HG03354 (cell line): ENCODE measurements at regions not wholly inside any gene's neighbourhood (a gene's known extent, or its start where the extent isn't known, plus 50 kb on each side); places are given as distances from the start of the nearest gene placed in this dataset.

Experiments used
- ATAC-seq: cut with Tn5 transposase; IDR thresholded peaks from one replicate; pipeline ENCODE4 v1.9.1; 2021; ENCODE audit warnings: mild to moderate bottlenecking; ENCODE audit not compliant: unreplicated experiment, poor library complexity, severe bottlenecking

- ATAC-seq = no peak
Observed at GRCh38 chr16:9362604-9363003, 271.2 kb downstream of the HAPSTR1 start.

DNA sequence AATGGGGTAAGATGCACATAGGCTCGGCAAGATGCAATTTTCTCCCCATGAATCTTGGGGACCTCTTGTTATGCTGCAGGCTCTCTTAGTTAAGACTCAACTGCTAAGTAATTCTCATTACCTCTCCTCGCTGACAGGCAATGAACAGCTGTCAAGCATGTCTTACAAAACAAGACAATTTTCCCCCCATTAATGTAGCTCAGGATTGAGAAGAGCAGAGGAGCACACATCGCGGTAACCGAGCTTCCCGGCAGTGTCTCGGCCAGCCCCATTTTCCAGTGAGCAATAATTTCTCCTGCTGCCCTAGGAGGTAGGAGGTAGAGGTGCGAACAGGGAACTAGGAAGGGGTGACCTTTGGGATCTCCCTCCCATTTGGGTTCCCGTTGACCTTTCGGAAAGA, 272.1 kb downstream of the HAPSTR1 start:
- ATAC-seq = no peak

DNA sequence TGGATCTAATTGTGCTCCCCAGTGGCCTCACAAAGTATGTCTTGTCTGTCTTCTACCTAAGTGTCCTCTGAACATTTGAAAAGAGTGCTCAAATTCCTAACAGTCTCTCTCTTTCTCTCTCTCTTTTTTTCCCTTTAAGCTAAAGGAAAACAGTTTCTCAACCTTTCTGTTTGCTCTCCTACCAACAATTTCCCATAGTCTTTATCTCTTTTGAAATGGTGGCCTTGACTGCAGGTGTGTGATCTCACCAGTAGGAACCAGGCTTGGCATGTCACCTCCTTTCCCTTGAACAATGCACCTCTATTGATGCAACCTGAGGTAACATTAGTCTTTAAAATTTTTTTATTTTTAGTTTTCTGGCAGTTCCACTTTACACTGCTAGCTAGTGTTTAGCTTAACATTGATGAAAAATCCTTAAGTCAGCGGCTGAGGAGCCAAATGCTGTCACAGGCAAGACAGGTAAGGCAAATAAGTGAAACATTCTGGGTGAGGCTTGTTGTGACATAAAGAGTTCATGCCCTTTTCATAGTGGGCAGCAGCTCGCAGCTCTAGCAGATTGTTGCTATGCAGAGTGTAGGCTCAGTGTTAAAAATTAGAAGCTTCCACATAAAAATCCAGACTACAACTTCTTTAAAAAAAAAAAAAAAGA, 273.4 kb downstream of the HAPSTR1 start:
- ATAC-seq = no peak

GRCh38 chr16:9365370-9365728, 273.9 kb downstream of the HAPSTR1 start:
- no peak for ATAC-seq

GRCh38 chr16:9366048-9366969, 274.9 kb downstream of the HAPSTR1 start:
- ATAC-seq = no peak

DNA sequence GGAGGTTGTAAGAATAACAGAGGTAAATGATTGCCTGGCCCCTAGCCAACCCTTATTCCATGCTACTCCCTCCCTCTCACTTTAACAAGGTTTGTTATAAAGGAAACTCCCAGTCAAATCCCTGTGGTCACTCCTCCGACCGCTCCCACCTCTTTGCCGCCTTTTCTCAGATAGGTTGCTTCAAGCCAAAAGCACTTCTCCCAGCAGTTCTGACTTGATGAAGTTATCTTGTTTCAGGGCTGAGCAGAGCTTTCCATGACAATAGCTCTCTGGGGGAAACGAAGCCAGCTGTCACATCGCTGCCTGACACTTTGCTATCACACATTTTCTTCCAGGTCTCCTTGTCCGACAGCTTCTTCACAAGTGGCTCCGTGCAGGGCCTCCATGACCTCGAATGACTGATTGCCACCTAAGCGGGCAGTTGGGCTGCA, 278.6 kb downstream of the HAPSTR1 start:
- no peak for ATAC-seq

DNA sequence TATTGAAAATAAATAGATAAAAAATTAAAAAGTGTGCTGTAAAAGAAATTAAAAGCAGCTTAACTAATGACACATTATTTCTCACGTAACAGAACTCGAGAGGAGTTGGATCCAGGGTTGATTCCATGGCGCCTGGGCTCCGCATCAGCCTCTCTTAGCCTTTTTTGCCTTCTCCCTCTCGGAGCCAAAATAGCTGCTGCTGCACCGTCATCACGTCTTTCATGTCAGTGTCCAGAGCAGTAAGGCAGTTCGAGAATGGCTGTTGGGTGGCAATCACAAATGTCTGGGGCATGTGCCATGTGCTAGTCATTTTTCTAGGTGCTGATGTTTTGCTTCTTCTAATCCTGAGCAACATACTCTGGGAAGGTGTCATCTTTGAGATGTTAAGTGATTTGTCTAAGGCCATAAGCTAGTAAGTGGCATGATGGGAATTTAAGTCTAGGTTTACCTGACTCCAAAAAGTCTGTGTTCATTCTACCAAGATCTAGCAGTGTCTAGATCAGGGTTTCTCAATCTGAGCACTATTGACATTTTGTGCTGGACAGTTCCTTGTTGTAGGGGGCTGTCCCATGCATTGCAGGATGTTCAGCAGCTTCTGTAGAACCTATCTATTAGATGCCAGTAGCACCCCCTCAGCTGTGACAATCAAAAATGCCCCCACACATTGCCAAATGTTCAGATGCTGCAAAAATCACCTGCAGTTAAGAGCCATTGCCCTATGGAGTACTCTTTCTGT, 280.4 kb downstream of the HAPSTR1 start:
- ATAC-seq = no peak

DNA sequence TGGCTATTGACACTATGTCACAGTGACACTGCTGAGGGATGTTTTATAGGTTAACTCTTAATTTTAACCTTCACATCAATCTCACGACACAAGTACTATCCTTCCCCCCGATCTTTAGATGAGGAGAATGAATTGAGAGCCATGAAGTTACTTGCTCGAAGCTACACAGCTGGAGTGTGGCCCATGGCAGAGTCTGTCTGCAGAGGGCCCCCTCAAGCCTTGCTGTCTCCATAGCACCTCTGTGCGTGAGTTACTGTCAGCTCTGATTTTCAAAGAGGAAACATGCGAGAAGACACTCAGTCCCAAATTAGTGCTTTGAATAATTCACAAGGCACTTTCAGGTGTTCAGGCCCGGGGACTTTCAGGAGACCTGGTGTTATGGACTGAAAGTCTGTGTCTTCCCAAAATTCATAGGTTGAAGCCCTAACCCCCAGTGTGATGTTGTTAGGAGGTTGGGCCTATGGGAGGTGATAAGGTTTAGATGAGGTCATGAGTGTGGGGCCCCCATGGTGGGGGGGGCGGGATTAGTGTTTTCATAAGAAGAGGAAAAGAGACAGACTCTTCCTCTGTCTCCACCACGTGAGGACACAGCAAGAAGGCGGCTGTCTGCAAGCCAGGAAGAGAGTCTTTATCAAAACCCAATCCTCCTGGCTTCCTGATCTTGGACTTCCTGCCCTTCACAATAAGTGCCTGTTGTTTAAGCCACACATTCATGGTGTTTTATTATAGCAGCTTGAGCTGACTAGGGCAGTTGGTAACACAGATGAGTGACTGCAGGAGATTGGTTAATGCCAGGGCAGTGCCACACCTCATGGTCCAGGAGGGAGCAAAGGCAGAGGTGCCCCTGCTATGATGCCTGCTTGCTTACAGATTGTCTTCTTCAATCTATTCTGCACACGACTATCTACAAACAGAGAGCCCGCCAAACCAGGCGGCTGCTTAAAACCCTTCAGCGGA, 281.8 kb downstream of the HAPSTR1 start:
- ATAC-seq = no peak

DNA sequence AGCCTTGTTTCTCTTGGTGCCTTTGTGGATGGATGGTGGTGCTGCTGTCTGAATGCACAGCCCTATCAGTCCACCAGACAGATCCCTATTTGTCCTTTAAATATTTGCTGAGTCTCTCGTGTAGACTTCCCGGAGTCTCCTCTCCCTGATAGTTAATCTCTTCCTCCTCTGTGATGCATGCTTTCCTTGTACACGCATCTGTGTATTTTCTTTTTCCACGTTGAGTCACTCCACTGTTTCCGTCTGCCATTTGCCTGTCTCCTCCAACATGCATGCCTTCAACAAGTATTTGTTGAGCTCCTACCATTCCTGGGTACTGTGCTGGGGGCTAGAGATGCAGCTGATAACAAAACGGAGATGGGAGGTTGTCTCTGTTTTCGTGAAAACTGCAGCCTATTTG, 282.6 kb downstream of the HAPSTR1 start:
- ATAC-seq = no peak

DNA sequence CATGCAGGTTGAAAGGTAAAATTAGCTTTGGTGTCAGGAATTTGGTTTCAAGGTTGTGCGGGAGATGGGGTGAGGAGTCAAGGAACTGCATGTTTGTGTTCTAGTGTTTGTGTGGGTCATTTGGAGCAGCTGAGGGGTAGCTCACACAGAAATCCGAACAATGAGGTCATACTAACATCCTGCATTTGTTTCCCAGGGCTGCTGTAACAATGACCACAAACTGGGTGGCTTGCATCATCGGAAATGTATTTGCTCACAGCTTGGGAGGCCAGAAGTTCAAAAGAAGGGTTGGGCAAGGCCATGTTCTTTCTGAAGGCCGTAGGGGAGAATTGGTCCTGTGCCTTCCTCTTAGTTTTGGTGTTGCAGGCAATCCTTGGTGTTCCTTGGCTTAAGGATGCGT, 287.4 kb downstream of the HAPSTR1 start:
- ATAC-seq = no peak

DNA sequence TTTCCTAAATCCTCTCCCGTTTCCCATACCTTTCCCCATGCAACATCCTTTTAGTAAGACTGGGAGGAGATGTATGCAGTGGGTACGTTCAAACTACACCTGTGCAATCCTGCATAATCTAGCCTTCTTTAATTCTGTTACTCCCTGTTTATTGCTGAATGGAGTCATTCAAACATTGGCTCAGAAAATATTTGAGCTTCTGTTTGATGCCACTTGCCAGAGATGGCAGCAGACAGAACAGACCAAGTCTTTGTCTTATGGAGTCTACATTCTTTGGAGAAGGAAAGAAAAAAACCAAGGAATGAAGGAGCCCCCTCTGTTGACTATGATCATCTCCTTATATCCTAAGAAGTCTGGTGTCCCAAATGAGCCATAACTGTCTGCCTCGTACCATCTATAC, 288.8 kb downstream of the HAPSTR1 start:
- ATAC-seq = no peak

DNA sequence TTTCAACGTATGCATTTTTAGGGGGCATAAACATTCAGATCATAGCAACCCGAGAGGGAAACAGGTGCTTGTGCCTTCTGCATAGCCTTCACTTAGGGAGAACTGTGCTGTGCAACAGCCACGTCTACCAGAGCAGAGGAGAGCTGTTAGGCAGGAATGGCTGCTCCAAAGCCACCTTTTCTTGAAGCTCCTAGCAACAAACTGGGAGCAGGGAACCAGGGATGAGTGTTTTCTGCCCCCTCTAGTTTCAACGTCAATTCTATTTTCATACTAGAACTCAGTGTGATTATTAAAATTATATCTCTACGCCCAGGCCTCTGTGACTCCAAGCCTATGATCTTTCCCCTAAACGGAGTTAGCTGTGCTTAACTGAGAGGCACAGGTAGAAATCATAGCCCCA, 290.0 kb downstream of the HAPSTR1 start:
- ATAC-seq = no peak

DNA sequence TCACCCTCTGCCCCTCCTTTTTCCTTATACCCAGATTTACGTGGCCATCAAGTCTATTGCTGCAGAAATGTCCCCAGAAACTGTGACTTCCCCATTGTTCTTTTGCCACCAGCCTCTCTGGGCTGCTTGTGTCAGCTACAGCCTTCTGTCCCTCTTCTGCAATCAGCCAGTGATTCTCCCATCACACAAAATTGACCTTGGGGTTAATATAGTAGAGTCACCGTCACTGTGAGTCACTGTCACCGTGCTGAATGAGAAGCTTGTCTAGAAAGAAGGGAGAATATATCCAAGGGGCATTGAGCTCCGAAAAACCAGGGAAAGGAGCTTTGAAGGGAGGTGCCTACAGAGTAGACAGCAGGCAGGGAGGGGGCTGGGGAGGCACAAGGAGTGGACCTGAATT, 290.5 kb downstream of the HAPSTR1 start:
- no peak for ATAC-seq

- no peak for ATAC-seq
Observed at GRCh38 chr16:9383281-9383680, 291.8 kb downstream of the HAPSTR1 start.

DNA sequence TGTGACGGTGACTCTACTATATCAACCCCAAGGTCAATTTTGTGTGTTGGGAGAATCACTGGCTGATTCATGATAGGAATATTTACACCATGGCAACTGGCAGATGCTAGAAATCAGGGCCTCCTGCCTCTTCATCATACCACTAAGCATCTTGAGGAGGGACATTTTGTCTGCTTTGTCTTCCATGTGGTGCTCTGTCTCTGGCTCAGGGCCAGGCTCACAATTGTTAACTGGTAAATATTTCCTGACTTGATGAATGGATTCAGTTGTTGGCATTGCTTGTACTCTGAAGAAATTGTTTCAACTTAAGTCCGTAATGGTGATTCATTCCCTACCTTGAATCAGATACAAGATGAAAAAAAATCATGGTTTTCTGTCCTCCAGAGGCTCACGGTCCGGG, 292.7 kb downstream of the HAPSTR1 start:
- ATAC-seq = no peak

DNA sequence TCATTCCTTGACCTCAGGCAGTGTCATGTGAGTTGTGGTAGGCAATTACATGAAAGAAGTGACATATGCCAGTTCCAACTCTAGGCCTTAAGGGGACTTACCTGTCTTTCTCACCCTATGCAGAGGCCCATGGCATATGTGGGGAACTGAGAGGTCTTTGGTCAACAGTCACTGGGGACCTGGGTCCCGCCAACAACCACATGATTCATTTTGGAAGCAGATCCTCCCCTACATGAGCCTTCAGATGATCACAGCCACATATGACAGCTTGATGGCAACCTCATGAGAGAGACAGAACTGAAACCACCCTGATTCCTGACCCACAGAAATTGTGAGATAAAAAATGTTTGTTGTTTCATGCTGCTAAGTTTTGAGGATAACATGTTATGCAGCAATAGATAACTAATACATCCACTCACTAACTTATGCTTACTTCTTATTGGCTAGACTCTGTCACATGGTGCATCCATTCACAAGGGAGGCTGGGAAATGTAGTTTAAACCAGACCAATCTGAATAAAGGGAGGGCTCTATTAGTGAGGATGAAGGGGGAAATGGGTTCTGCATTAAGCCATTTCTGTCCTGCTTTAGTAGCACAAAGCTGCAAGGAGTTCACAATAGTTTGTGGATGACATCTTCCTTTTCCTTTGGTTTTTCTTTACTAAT, 298.2 kb downstream of the HAPSTR1 start:
- ATAC-seq = no peak

- ATAC-seq = no peak
Observed at GRCh38 chr16:9392956-9393355, 301.5 kb downstream of the HAPSTR1 start.

DNA sequence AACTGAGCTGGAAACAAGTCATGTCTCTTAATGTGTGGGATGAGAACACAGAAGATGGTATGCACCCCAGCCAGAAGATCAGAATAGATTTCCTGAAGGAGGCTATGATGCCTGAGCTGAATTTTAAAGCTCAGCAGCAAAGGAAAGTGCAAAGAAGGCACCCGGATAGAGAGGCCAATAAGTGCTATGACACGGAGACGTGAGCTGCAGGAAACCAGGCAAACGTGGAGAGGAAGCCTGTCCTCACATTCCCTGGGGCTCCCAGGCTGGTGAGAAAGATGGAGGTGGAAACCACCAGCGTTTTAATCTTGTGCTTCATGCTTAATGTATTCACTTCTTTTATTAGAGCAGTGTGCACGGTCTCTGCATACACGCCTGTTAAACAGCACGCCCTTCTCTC, 302.1 kb downstream of the HAPSTR1 start:
- no peak for ATAC-seq

DNA sequence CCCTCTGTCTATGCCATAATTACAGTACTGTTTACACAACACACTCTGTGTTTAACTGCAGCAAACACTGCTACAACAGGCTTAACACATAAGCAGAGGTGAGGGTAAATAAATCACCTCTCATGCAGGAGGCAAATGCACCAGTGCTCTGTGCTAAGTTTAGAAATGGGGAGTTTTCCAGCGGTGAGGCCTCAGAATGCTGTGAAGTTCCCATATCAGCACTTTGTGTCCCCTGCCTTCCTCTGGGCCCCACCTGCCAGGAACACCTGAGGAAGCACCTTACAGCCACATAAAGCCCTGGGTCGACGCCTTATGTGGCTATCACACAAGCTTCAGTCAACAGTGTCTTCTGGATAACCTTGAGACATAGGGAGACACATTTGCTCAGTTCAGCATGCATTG, 304.5 kb downstream of the HAPSTR1 start:
- no peak for ATAC-seq
